ENCODE measurements at regions not wholly inside any gene's neighbourhood (a gene's known extent, or its start where the extent isn't known, plus 50 kb on each side); places are given as distances from the start of the nearest gene placed in this dataset.

GRCh38 chr9:79279356-79279755 is 292.4 kb upstream of the TLE4 start:
- H2BK15ac ChIP-seq (ENCODE audit: low read length) = no peak overlapping the region
- no peaks in the 10 kb centered on the region for H3K36me3 ChIP-seq (ENCODE audit: control insufficient read depth in 2 of 4, insufficient read depth in 4 of 4, low read length in 3 of 4)
- DNase-seq (ENCODE audit: low read depth in 1 of 2, low spot score in 2 of 2) = no peak

More at GRCh38 chr9:79279356-79279755, 292.4 kb upstream of the TLE4 start:
- H2AFZ ChIP-seq (ENCODE audit: low read length) = no peak overlapping the region
- no peak overlapping the region for H3K23ac ChIP-seq (ENCODE audit: insufficient read length)
- H2AK5ac ChIP-seq (ENCODE audit: low read depth, low read length) = no peak overlapping the region
- H3K4me1 ChIP-seq (replicated peaks in 1 of 4; ENCODE audit: control insufficient read depth in 3 of 4, insufficient read depth in 4 of 4, low read length in 3 of 4) = no peaks in the 10 kb centered on the region
- H3K23me2 ChIP-seq (ENCODE audit: low read depth, low read length) = no peaks in the 10 kb centered on the region
- H3K18ac ChIP-seq (ENCODE audit: extremely low read depth, low read length) = no peak overlapping the region
- no peak overlapping the region for H2BK20ac ChIP-seq (ENCODE audit: low read length)
- H2BK12ac ChIP-seq (ENCODE audit: low read depth, low read length) = no peak overlapping the region
- no peak overlapping the region for H2BK5ac ChIP-seq (ENCODE audit: low read depth, low read length)
- H3K14ac ChIP-seq (ENCODE audit: insufficient read length) = no peak overlapping the region
- H3K4me2 ChIP-seq (ENCODE audit: insufficient read depth in 1 of 2, low read depth in 2 of 2, low read length in 2 of 2) = no peak overlapping the region
- H3K79me1 ChIP-seq (ENCODE audit: low read depth, low read length) = no peaks in the 10 kb centered on the region
- H3K9me3 ChIP-seq (ENCODE audit: insufficient read depth in 2 of 2, low read depth in 1 of 2, low read length in 1 of 2) = no peaks in the 10 kb centered on the region
- H3K27ac ChIP-seq (ENCODE audit: low read depth, low read length) = no peak overlapping the region
- H4K5ac ChIP-seq (ENCODE audit: insufficient read length, low read depth, low read length) = no peak overlapping the region
- no peak overlapping the region for H2BK120ac ChIP-seq (replicated peaks; ENCODE audit: low read depth, low read length)
- H3K4ac ChIP-seq (replicated peaks; ENCODE audit: insufficient read length, low read depth, low read length) = no peak overlapping the region
- no peak for FAIRE-seq
- WGBS, 2 experiments (ENCODE audit: extremely low coverage in 1 of 2, insufficient coverage in 1 of 2, insufficient read length in 1 of 2, insufficient replicate concordance in 2 of 2, low coverage in 1 of 2, low lambda C conversion rate in 2 of 2, missing lambda C conversion rate in 1 of 2) = 100% methylated on average over 1 of the region's 1 CpG; no CpG with 5 or more reads in 1 of the 2 experiments
- no peaks in the 10 kb centered on the region for H4K20me1 ChIP-seq (replicated peaks in 1 of 2; ENCODE audit: control insufficient read depth in 1 of 2, insufficient read depth in 2 of 2, low read length in 2 of 2)
- H3K4me3 ChIP-seq (ENCODE audit: extremely low read depth in 1 of 4, insufficient read depth in 2 of 4, low read depth in 3 of 4, low read length in 4 of 4) = no peak overlapping the region
- no peaks in the 10 kb centered on the region for H3K27me3 ChIP-seq (replicated peaks in 1 of 4; ENCODE audit: control insufficient read depth in 3 of 4, extremely low read depth in 1 of 4, insufficient read depth in 3 of 4, low read length in 3 of 4)
- CTCF ChIA-PET (ENCODE audit: partially characterized antibody) = no interaction called here
- H4K91ac ChIP-seq (replicated peaks; ENCODE audit: insufficient read length, low read length) = no peak overlapping the region
- H3K9ac ChIP-seq (replicated peaks in 1 of 4; ENCODE audit: extremely low read depth in 1 of 4, low read depth in 3 of 4, low read length in 3 of 4) = no peak overlapping the region
- no peak for TF ChIP-seq NRF1 (IDR thresholded peaks at IDR 0.05; ENCODE audit: low read depth, low read length)
- TF ChIP-seq YY1 (IDR thresholded peaks at IDR 0.05; ENCODE audit: low read depth, low read length) = no peak
- no peak for TF ChIP-seq POU5F1 (IDR thresholded peaks at IDR 0.05; ENCODE audit: low read depth, low read length)
- no peak for TF ChIP-seq USF2 (IDR thresholded peaks at IDR 0.05; ENCODE audit: low read length)
- no peak for TF ChIP-seq SIRT6 (IDR thresholded peaks at IDR 0.05; ENCODE audit: low read length)
- TF ChIP-seq TAF1 (IDR thresholded peaks at IDR 0.05; ENCODE audit: low read depth, low read length) = no peak
- no peak for TF ChIP-seq SP4 (IDR thresholded peaks at IDR 0.05; ENCODE audit: low read length)
- no peak for TF ChIP-seq SRF (IDR thresholded peaks at IDR 0.05; ENCODE audit: low read depth, low read length)
- TF ChIP-seq HDAC6 (IDR thresholded peaks at IDR 0.05; ENCODE audit: low read depth, low read length) = no peak
- TF ChIP-seq EZH2 (IDR thresholded peaks at IDR 0.05; ENCODE audit: low read depth, low read length, severe bottlenecking) = no peak
- TF ChIP-seq PHF8 (conservative IDR thresholded peaks at IDR 0.05; ENCODE audit: low read depth, low read length) = no peak
- TF ChIP-seq SIX5 (IDR thresholded peaks at IDR 0.05; ENCODE audit: low read depth, low read length) = no peak
- TF ChIP-seq POLR2AphosphoS5 (IDR thresholded peaks at IDR 0.05; ENCODE audit: low read depth, low read length) = no peak
- no peaks in the 10 kb centered on the region for H3K79me2 ChIP-seq (ENCODE audit: control insufficient read depth in 1 of 2, insufficient read depth in 2 of 2, low read length in 2 of 2)
- POLR2A ChIA-PET (ENCODE audit: partially characterized antibody) = interaction anchor here (0.7 kb wide), 1 partner anchor 110 kb away, joined by 3 read pairs; no protein-coding TSS in a partner anchor
- H3K56ac ChIP-seq (replicated peaks; ENCODE audit: insufficient read length, low read depth, low read length) = no peak overlapping the region
- H4K8ac ChIP-seq (ENCODE audit: extremely low read depth, insufficient read depth, low read length) = no peak overlapping the region
